ENCODE measurements at regions not wholly inside any gene's neighbourhood (a gene's known extent, or its start where the extent isn't known, plus 50 kb on each side); places are given as distances from the start of the nearest gene placed in this dataset.

- Histone ChIP-seq H3K4me1 (no peaks in the 10 kb centered on the region), H3K36me3 (no peaks in the 10 kb centered on the region), H3K27me3 (peaks cover 0 to 19% (median 0%) of the 10 kb centered on the region in 4 donors), H3K27ac (no peak overlapping the region), H3K9me3 (no peaks in the 10 kb centered on the region), H3K4me3 (no peak overlapping the region)
- DNase-seq = no peak
- TF ChIP-seq POLR2A (IDR thresholded peaks at IDR 0.05) = no peak
- no peak for TF ChIP-seq CTCF (IDR thresholded peaks at IDR 0.05)
- intact Hi-C loops (cut with DNase I) = no loop called here
- WGBS, 2 donors = 30 to 44% methylated on average over 2 to 7 of the region's 7 CpGs
Observed at GRCh38 chr13:26914624-26915023, 154.0 kb upstream of the GPR12 start.

- 72 to 82% methylated on average over 3 of the region's 3 CpGs for WGBS, 2 donors
- no peak for DNase-seq
- H3K27ac ChIP-seq = no peak overlapping the region
- H3K36me3 ChIP-seq = no peaks in the 10 kb centered on the region
- H3K4me3 ChIP-seq = no peak overlapping the region
- peaks cover 0 to 18% (median 0%) of the 10 kb centered on the region in 4 donors for H3K27me3 ChIP-seq
- H3K9me3 ChIP-seq = no peaks in the 10 kb centered on the region
- intact Hi-C loops (cut with DNase I) = no loop called here
- TF ChIP-seq POLR2A (IDR thresholded peaks at IDR 0.05) (no peak), CTCF (IDR thresholded peaks at IDR 0.05) (no peak)
- H3K4me1 ChIP-seq = no peaks in the 10 kb centered on the region
Observed at GRCh38 chr13:26914148-26914547, 153.6 kb upstream of the GPR12 start.

GRCh38 chr13:26910754-26911465 lies 150.3 kb upstream of the GPR12 start:
- DNase-seq = no peak
- 47 to 58% methylated on average over 4 to 7 of the region's 13 CpGs for WGBS, 2 donors
- Histone ChIP-seq H3K27me3 (peaks cover 0 to 30% (median 0%) of the 10 kb centered on the region in 4 donors), H3K36me3 (no peaks in the 10 kb centered on the region), H3K4me3 (no peak overlapping the region), H3K4me1 (no peaks in the 10 kb centered on the region), H3K27ac (no peak overlapping the region), H3K9me3 (no peaks in the 10 kb centered on the region)
- no peak for TF ChIP-seq POLR2A (IDR thresholded peaks at IDR 0.05)
- TF ChIP-seq CTCF (IDR thresholded peaks at IDR 0.05) = no peak
- intact Hi-C loops (cut with DNase I) = no loop called here

- TF ChIP-seq POLR2A (IDR thresholded peaks at IDR 0.05) = no peak
- no peak for TF ChIP-seq CTCF (IDR thresholded peaks at IDR 0.05)
- no peak for DNase-seq
- no peaks in the 10 kb centered on the region for H3K36me3 ChIP-seq
- no peaks in the 10 kb centered on the region for H3K4me1 ChIP-seq
- H3K27ac ChIP-seq = no peak overlapping the region
- WGBS, 2 donors = 40 to 54% methylated on average over 6 of the region's 6 CpGs
- intact Hi-C loops (cut with DNase I) = no loop called here
- H3K9me3 ChIP-seq = no peaks in the 10 kb centered on the region
- peaks cover 0 to 30% (median 0%) of the 10 kb centered on the region in 4 donors for H3K27me3 ChIP-seq
- H3K4me3 ChIP-seq = no peak overlapping the region
Observed at GRCh38 chr13:26909477-26909876, 148.9 kb upstream of the GPR12 start.

GRCh38 chr13:26908126-26908525 lies 147.5 kb upstream of the GPR12 start:
- TF ChIP-seq CTCF (IDR thresholded peaks at IDR 0.05) = no peak
- no peak for TF ChIP-seq POLR2A (IDR thresholded peaks at IDR 0.05)
- H3K27me3 ChIP-seq = peaks cover 0 to 30% (median 0%) of the 10 kb centered on the region in 4 donors
- H3K4me1 ChIP-seq = no peaks in the 10 kb centered on the region
- H3K36me3 ChIP-seq = no peaks in the 10 kb centered on the region
- no peak for DNase-seq
- no peaks in the 10 kb centered on the region for H3K9me3 ChIP-seq
- 50 to 84% methylated on average over 2 to 3 of the region's 4 CpGs for WGBS, 2 donors
- no peak overlapping the region for H3K4me3 ChIP-seq
- intact Hi-C loops (cut with DNase I) = no loop called here
- no peak overlapping the region for H3K27ac ChIP-seq
